Ishikawa (cell line): ENCODE measurements at regions not wholly inside any gene's neighbourhood (a gene's known extent, or its start where the extent isn't known, plus 50 kb on each side); places are given as distances from the start of the nearest gene placed in this dataset.

ENCODE experiments used
- CEBPB ChIP-seq: IDR thresholded peaks from 2 replicates; pipeline ENCODE4 v1.6.1; 2012
- CREB1 ChIP-seq: IDR thresholded peaks from 2 replicates; pipeline ENCODE4 v1.6.1; 2012; ENCODE audit warnings: low read depth
- EGR1 ChIP-seq: IDR thresholded peaks from 2 replicates; pipeline ENCODE4 v1.6.1; 2012
- EP300 ChIP-seq: IDR thresholded peaks from 2 replicates; pipeline ENCODE4 v1.6.1; 2012; ENCODE audit warnings: borderline replicate concordance
- FOXM1 ChIP-seq: IDR thresholded peaks from 2 replicates; pipeline ENCODE4 v1.6.1; 2012; ENCODE audit warnings: low read depth, borderline replicate concordance
- MAX ChIP-seq: IDR thresholded peaks from 2 replicates; pipeline ENCODE4 v1.6.1; 2012
- NFIC ChIP-seq: IDR thresholded peaks from 2 replicates; pipeline ENCODE4 v1.6.1; 2012
- RAD21 ChIP-seq: IDR thresholded peaks from 2 replicates; pipeline ENCODE4 v1.6.1; 2012; ENCODE audit warnings: low read depth
- REST ChIP-seq: IDR thresholded peaks from 2 replicates; pipeline ENCODE4 v1.6.1; 2012; ENCODE audit warnings: low read depth, mild to moderate bottlenecking
- TAF1 ChIP-seq: IDR thresholded peaks from 2 replicates; pipeline ENCODE4 v1.6.1; 2012; ENCODE audit warnings: low read depth, mild to moderate bottlenecking
- TCF12 ChIP-seq: IDR thresholded peaks from 2 replicates; pipeline ENCODE4 v1.6.1; 2012; ENCODE audit warnings: low read depth
- TEAD4 ChIP-seq: IDR thresholded peaks from 2 replicates; pipeline ENCODE4 v1.6.1; 2012
- YY1 ChIP-seq: IDR thresholded peaks from 2 replicates; pipeline ENCODE4 v1.6.1; 2012; ENCODE audit warnings: low read depth
- ZBTB7A ChIP-seq: IDR thresholded peaks from 2 replicates; pipeline ENCODE4 v1.6.1; 2012; ENCODE audit warnings: low read depth
- TF ChIP-seq, protein P1 (sequence below): IDR thresholded peaks from 2 replicates; pipeline ENCODE4 v1.6.1; 2012

DNA sequence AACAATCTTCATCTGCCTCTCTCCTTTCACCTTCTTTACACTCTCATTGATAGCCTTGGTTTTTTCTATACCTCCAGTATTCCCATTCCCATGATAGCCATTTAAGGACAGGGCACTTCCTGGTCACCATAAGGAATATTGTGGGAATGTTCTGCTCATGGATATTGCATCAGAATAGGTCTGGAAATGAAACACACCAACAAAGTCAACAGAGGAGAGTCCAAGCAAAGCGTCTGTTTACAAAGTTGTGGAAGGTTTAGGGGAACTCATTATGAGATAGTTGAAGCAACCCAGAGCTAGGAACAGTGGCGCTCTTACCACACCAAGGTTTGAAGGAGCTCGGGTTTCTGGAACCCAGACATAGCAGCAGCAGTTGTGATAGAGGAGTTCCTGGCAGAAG, 150.3 kb upstream of the TNP1 start:
- TF ChIP-seq CEBPB, result no peak

DNA sequence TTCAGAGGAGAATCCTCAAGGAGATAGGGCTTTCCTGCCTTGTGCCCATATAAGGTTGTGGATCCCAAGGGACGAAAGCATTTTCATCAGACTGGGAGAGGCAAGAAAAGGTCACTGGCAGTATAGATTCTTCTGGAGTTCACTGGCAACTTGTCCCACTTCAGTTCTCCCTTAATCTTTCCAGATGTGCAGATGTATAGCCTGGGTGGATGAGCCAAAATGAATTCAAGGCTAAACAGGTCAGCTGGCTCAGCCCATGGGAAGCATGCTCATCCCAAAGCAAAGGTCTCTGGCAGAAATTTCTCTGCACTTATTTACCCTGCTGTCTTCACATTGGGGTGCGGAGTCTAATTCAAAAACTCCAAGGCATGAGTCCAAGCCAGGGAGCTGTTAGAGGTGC, 148.9 kb upstream of the TNP1 start:
- no peak for TF ChIP-seq RAD21
- no peak for TF ChIP-seq EP300
- no peak for TF ChIP-seq NFIC
- TF ChIP-seq, protein P1, sequence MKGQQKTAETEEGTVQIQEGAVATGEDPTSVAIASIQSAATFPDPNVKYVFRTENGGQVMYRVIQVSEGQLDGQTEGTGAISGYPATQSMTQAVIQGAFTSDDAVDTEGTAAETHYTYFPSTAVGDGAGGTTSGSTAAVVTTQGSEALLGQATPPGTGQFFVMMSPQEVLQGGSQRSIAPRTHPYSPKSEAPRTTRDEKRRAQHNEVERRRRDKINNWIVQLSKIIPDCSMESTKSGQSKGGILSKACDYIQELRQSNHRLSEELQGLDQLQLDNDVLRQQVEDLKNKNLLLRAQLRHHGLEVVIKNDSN, result no peak
- no peak for TF ChIP-seq TAF1
- no peak for TF ChIP-seq MAX
- TF ChIP-seq EGR1, result no peak
- no peak for TF ChIP-seq FOXM1
- TF ChIP-seq CREB1, result no peak
- no peak for TF ChIP-seq CEBPB
- no peak for TF ChIP-seq ZBTB7A
- TF ChIP-seq TCF12, result no peak
- no peak for TF ChIP-seq YY1
- TF ChIP-seq TEAD4, result no peak

GRCh38 chr2:217006217-217006616, 146.4 kb upstream of the TNP1 start:
- TF ChIP-seq CEBPB, result no peak
- no peak for TF ChIP-seq RAD21
- no peak for TF ChIP-seq TAF1
- no peak for TF ChIP-seq TEAD4
- TF ChIP-seq TCF12, result no peak

- TF ChIP-seq MAX (no peak), TAF1 (no peak), TCF12 (no peak), ZBTB7A (no peak), EP300 (no peak), RAD21 (no peak)
Measured at GRCh38 chr2:217004656-217005055, 144.8 kb upstream of the TNP1 start.

DNA sequence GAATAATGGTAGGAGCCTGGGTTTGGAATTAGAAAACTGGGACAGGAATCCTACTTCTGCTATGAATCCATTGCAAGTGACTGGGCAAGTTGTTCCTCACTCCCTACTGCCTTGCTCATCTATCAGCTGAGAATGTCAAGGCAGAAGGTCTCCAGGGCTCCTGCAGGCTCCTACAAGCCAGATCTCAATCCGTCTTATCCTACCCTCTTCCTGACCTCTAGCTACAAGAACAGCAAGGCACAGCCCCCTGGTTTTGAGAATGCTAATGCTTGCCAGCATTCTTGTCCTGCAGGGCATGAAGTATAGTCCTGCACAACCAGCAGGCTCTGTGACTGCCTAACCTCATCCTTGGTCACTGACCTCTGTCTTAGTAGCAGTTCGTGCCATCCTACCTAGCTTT, 141.9 kb upstream of the TNP1 start:
- TF ChIP-seq YY1 (no peak), TEAD4 (no peak), ZBTB7A (no peak), EP300 (no peak), TCF12 (no peak), RAD21 (no peak), EGR1 (no peak), TAF1 (no peak), CREB1 (no peak), NFIC (no peak), REST (no peak), CEBPB (no peak)
- TF ChIP-seq, protein P1, result no peak

- TF ChIP-seq NFIC, result no peak
- TF ChIP-seq, protein P1, result no peak
- no peak for TF ChIP-seq REST
- no peak for TF ChIP-seq CEBPB
- no peak for TF ChIP-seq CREB1
- no peak for TF ChIP-seq EP300
- TF ChIP-seq ZBTB7A, result no peak
- TF ChIP-seq TAF1, result no peak
- TF ChIP-seq YY1, result no peak
- TF ChIP-seq EGR1, result no peak
- no peak for TF ChIP-seq TEAD4
- TF ChIP-seq FOXM1, result no peak
- TF ChIP-seq TCF12, result no peak
- no peak for TF ChIP-seq RAD21
- TF ChIP-seq MAX, result no peak
Measured at GRCh38 chr2:217000406-217000805, 140.5 kb upstream of the TNP1 start.
